Posterior cingulate gyrus (tissue), 11 donors: ENCODE measurements at regions not wholly inside any gene's neighbourhood (a gene's known extent, or its start where the extent isn't known, plus 50 kb on each side); places are given as distances from the start of the nearest gene placed in this dataset.
A peak's percentile ranks its signal among the peaks of the same experiment; 100 is the strongest.

Source experiments
- DNase-seq, 10 donors: peaks; one replicate each; pipeline versions ENCODE4 v3.0.0 to v3.0.0-alpha.2; 2020 to 2021; ENCODE audit warnings: mixed read lengths in 3 of 10
- intact Hi-C: fragments of 100-400 bp; cut with DNase I; formaldehyde crosslinking; loops from one replicate; pipeline ENCODE4 v1.15.1; 2023

DNA sequence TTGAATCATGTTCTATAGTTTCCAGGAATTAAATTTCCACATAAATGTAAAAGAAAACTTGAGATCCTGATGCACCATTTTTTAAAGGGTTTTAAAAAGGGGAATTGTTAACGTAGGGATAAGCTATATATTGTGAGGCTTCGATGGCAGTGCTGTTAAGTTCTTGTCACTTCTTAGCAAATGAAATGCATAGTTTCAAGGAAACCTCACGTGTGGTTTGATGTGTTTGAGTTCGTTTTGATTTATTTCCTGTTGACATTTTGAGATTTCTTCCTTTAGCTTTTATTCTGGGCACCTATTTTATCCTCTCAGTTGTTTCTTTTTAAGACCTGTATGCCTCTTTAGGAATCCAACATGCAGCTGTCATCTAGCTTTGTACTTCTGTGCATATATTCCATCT, 301.0 kb downstream of the DOCK8 start:
- no peak for DNase-seq
- intact Hi-C loops = no loop called here

DNA sequence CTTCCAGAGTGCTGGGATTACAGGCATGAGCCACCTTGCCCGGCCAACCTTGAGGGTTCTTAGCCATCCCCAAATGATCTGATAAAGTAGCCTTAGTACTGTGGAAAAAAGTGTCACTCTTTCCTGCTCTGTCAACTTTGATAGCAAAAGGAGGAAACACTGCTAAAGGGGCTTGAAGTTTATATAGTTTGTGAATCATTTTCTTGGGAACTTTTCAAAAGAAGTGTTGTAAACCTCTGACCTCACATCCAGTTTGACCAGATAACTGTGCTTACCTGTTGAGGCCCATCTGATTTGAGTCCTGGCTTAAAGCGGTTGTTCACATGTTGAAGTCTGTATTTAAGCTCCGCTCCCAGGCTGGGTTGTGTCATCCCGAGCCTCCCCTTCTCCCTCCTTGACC, 303.3 kb downstream of the DOCK8 start:
- DNase-seq = no peak
- intact Hi-C loops = no loop called here

DNA sequence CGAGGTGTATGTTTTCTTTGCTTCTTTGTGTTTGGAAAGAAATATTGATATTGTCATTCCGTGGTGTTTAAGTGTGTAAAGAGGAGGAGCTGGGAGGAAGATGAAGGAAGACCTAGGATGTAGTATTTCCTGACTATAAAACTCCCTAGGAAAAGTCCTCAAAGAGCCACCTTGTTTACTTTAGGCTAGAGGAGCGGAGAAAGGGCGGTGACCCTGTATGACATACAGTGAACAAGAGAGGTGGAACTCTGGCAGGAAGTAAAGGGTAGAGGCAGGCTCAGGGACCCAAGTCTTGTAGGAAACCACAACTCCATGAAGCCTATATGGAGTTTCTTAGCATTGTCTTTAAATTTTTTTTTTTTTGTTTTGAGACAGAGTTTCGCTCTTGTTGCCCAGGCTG, 303.9 kb downstream of the DOCK8 start:
- intact Hi-C loops = no loop called here
- DNase-seq = no peak

DNA sequence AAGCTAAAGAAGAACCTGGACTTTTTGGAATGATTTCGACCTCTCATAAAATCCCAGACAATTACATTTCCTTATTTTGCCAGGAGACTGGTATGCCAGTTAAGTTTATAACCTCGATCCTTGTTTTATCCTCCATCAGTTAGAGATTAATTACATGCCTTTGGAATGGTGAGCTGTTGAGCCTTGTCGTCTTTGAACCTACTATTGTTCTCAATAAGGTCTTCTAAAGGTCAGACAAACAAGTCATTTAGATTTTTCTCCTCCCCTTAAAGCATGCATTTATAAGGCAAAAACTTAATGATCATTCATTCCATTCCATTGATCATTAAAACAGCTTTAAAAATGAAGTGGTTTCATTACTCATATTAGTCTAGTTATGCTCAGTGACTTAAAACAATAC, 304.9 kb downstream of the DOCK8 start:
- DNase-seq = no peak
- intact Hi-C loops = no loop called here

DNA sequence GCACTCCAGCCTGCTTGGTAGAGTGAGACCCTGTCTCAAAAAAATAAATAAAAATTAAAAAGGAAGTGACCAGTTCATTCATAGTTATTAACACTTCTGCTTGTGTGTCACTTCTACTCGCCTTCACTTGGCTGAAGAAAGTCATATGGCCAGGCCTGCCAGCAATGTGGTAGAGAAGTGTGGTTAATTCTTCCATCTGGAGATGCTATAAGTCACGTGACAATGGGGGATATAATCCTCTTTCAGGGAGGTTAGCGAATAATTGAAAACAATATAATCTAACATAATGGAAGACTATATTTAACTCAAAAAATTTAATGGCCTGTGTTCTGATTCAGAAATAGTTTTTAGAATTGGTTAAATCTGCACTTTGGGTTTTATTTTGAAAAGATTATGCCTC, 305.6 kb downstream of the DOCK8 start:
- intact Hi-C loops = no loop called here
- no peak for DNase-seq

DNA sequence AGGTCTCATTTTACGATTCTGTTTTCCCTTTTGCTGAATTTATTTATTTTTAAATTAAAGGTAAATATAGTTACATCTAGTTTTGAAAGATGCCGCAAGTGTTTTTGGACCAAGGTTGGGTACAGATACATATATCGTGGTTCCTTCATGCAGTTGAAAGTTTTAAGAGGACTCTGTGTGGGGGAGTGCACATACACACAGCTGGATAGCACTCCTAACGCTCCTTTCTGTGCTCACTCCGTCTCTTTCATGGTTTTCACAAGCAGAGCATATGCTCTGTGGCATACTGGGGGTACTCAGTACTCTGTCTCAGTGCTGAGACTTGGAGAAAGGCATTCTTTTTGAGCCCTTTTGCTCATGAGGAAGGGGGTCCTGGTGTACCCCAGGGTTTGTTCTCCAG, 307.5 kb downstream of the DOCK8 start:
- intact Hi-C loops = no loop called here
- DNase-seq = no peak

DNA sequence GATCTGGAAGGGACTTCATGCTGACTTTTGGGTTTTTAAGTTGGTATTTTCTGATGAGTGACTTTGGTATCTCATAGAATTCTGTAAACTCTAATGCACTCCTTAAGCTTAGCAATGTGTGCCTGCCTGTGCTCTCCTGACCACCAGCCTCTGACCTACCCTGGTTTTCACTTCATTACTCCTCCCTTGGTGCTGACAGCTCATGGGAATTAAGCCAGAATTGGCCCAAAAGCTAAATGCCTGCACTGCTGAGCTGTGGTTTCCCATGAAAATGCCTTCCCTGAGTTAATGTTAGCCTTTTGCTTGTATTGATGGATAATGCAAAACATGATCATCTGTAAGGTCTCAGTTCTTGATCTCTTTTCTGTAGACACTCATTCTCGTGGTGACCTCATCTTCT, 308.0 kb downstream of the DOCK8 start:
- intact Hi-C loops = no loop called here
- DNase-seq = no peak

DNA sequence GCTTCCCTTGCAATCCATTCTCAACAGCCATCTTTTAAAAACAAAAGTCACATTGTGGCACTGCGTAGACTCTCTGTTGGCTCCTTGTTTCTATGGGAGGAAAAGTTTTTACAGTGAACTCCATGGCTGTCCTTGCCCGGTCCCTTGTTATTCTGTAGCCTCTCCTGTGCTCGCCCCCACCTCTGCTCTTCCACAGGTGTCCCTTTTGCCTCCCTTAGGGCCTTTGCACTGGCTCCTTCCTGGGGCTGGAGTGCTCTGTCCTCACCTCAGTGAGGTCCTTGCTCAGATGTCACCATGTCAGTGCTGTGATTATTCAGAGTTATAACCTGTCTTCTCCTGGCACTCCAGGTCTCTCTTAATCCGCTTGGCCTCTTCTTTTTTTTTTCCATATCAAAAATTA, 308.8 kb downstream of the DOCK8 start:
- intact Hi-C loops = no loop called here
- DNase-seq = no peak

DNA sequence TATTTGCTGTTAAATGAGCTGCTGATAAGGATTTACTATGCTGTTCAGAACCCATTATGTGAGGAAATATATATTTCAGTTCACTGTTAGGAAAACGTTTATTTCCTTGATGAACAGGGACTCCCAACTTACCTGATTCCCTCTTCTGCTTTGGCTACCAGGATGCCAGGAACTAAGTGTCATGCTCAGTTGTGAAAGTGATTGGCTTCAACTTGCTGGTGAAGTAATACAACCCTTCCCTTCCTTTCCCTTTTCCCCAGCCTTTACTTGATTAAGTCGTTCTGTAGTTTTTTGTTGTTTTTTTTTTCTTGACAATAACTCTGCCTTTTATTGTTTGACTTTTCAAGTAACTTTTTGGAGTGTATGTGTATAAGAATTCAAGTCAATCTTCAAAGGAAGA, 309.3 kb downstream of the DOCK8 start:
- DNase-seq = no peak
- intact Hi-C loops = no loop called here

DNA sequence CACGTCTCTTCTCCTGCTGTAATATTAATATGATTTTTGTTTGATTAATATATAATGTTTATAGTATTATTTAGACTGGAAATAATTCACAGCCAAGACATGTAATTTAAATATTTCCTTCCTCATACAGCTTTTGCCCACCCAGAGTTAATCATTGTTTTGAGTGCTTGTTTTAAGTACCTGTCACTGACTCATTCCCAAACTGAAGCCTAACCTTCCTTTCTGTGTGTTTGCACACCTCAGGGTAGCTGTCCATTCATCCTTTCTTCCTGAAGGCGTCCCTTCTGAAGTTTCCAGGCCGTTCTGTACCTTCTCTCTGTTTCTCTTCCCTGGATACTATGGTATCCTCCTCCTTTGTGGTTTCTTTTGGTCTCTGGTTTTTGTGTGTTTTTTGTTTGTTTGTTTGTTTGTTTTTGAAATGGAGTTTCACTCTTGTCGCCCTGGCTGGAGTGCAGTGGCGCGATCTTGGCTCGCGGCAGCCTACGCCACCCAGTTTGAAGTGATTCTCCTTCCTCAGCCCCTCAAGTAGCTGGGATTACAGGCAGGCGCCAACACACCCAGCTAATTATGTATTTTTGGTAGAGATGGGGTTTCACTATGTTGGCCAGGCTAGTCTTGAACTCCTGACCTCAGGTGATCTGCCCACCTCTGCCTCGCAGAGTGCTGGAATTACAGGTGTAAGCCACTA, 312.4 kb downstream of the DOCK8 start:
- no peak for DNase-seq
- intact Hi-C loops = no loop called here

DNA sequence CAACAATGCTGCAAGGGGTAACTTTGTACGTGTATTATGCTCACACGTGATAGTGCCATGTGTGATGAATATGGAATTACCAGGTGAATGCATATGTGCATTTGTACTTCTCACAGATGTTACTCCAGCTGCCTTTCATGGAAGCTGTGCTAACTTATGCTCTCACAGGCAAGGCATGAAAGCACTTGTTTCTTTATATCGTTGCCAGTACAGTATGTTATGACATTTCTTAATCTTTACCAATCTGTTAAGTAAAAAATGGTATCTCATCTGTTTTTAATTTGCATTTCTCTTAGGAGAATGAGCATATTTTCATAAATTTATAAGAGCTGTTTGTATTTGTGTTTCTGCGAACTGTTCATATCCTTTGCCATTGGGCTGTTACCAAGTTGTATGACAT, 311.8 kb upstream of the DMRT1 start:
- DNase-seq = no peak
- intact Hi-C loops = no loop called here

DNA sequence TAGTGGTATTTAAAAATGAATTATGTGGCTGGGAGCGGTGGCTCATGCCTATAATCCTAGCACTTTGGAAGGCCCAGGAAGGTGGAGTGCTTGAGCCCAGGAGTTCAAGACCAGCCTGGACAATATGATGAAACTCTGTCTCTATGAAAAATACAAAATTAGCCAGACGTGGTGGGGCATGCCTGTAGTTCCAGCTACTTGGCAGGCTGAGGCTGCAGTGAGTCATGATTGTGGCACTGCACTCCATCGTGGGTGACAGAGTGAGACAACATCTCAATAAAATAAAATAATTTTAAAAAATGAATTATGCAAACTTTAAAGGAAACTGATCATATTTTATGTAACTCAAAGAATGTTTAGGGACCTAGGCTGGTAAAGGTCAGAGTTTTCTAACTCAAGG, 310.8 kb upstream of the DMRT1 start:
- intact Hi-C loops = no loop called here
- DNase-seq = peak in 4 of 10 donors; percentile 20 to 82 (median 35)

DNA sequence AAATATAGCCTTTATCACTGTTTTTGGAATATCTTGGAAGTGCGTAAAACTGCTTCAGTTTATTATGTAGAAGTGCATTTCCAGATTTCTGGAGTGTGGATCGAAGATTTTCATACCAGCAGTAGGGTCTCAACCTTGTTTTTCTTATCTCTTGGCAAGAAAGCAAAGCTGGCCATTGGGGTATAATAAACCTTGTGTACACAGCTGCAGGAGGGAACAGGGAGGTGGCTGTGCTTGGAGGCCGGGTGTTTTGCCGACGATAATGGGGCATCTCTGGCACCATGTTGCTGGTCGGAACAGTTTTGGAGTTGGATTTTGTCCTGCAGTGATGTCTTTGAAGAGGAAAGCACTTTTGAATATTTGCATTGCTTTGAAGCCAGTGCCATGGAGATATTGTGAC, 308.8 kb upstream of the DMRT1 start:
- intact Hi-C loops = no loop called here
- no peak for DNase-seq

DNA sequence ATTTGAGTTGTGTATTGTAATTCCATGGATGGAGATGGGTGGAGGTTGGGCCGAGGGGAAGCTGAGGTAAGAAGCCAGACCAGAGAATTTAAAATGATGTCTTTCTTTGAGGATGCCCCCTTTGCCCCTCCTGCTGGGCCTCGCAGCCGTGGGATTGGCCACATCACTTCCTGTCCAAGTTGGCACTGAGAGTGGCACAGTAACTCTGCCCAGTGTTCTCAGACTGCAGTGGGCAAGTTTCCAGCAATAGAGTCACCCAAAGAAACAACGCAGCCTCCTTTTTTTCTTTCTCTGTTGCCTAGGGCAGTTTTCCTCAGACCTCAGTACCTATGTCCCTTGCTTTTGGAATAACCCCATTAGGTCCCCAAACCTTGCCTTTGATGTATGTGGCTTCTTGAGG, 306.6 kb upstream of the DMRT1 start:
- intact Hi-C loops = loop anchor here (2.0 kb wide), 1 partner anchor 30 kb away; the partner anchor contains the start of gene KANK1
- DNase-seq = peak; percentile 48 to 95 (median 73)

DNA sequence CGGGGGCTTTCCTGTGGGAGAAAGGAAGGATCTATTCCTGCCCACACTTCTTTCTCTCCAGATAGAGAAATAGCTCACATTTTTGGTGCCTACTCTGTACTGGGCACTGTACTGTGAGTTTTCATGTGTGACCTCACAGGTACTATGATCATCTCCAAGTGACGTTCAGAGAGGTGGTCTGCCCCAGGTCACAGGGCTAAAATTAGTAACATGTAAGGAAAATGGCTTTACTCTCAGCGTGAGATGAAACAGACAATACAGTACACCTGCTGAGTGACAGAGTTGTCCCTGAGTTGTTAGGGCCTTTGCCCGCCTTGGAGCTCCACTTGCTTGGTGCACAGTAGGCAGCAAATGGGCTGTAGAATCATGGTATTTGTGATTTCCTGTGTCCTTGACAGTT, 306.1 kb upstream of the DMRT1 start:
- DNase-seq = no peak
- intact Hi-C loops = loop anchor here (2.0 kb wide), 1 partner anchor 31 kb away; the partner anchor contains the start of gene KANK1

DNA sequence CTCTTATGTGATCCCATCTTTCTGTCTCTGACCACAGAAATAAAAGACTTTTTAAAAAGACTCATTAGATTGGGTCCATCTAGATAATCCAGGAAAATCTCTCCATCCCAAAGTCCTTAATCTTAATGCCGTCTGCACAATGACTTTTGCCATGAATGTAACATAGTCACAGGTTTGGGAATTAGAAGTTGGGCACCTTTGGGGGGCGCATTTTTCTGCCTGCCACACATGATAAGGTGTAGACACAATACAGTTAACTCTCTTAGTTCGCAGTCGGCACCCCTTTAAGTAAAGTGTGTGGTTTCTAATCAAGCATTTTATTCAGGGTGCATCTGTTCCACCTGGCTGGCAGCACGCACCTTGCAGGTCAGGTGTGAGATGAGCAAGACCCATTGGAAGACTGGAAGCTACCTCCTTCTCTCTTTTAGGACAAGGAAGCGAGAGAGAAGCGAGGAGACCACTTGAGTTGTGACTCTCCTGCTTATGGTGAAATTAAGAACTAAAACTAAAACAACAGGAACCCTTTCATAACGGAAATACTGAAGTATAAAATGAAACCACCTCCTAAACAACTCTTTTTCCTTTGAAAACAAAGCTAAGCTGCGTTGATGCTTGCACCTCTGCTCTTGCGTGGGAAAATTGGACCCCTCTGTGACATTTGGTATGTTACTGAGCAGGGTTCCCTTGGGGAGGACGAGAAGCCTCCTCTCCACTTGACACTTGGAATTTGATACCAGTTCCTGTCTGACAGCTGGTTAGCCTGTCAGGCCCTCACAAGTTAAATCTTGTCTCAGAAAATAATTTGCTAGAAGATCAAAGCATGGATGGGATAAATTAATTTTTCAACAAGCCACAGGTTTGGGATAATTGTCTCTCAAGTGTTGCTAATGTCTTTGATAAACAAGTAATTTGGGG, 304.6 kb upstream of the DMRT1 start:
- intact Hi-C loops = no loop called here
- no peak for DNase-seq

DNA sequence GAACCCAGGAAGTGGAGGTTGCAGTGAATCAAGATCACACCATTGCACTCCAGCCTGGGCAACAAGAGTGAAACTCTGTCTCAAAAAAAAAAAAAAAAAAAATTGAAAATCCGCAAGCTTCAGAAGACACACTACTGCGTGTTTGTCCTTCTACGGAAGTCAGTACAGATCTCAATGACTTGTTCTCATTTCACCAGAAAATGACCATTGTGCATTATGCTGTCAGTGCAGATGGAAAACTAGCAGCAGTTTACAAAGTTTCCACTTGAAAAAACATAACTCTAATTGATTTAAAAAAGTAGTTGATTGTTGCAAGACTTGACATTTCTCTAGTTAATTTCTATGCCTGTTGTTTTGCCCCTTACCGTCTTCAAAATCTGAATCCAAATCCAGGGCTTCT, 298.0 kb upstream of the DMRT1 start:
- intact Hi-C loops = loop anchor here (10.0 kb wide), 1 partner anchor 159 kb away; no protein-coding TSS in a partner anchor
- no peak for DNase-seq

DNA sequence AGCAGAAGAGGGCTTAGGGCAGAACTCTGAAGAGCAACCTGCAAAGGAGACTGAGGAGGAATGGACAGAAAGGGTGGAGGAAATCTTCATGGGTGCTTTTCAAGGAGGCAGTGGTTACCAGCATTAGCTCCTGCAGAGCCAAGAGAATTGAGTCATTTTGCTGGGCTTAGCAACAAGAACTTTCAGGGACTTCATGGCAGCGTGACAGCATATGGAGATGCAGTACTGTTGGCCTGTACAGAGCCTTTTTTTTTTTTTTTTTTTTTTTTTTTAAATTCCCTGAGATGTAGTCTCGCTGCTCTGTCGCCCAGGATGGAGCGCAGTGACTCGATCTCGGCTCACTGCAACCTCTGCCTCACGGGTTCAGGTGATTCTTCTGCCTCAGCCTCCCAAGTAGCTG, 296.0 kb upstream of the DMRT1 start:
- DNase-seq = peak in 2 of 10 donors; percentile 27 to 30
- intact Hi-C loops = loop anchor here (5.0 to 10.0 kb wide), 2 partner anchors 38 to 161 kb away; no protein-coding TSS in a partner anchor

DNA sequence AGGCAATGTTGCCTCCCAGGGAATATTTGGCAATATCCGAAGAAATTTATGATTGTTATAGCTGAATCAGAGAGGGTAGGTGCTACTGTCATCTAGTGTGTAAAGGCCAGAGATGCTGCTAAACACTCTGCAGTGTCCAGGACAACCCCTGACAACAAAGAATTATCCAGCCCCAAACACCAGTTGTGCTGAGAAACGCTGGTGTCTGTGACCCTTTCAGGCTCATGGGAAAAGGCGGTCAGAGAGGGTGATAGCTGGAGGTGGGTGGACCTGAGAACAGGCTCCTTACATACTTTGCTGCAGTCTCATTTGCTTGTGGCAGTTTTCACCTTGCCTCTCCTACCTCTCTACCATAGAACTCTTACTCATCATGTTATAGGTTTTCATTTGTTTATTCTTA, 295.3 kb upstream of the DMRT1 start:
- intact Hi-C loops = loop anchor here (5.0 to 10.0 kb wide), 2 partner anchors 39 to 161 kb away; no protein-coding TSS in a partner anchor

DNA sequence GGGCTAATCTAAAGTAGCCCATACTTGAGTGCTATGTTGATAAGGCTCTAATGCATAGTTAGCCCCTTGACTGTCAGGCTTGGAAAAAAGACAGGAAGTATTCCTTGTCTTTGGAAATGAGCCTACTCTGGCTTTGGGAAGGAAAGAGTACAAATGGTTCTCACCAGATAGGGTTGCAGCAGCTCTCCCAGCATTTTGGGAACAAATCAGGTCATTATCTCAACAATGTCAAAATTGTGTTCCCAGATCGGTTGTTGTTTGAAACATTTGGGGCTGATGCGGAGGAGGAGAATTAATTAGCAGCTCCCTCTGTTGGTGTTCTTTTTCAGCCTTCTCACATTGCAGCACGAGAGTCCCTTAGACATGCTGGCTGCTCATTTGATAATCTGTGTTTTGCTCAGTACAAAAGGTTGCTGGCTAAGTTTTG, 294.7 kb upstream of the DMRT1 start:
- peak in 2 of 10 donors; percentile 9 to 41 for DNase-seq
- intact Hi-C loops = loop anchor here (5.0 to 10.0 kb wide), 2 partner anchors 40 to 162 kb away; no protein-coding TSS in a partner anchor

More for the DNA sequence above, 295.3 kb upstream of the DMRT1 start:
- no peak for DNase-seq

DNA sequence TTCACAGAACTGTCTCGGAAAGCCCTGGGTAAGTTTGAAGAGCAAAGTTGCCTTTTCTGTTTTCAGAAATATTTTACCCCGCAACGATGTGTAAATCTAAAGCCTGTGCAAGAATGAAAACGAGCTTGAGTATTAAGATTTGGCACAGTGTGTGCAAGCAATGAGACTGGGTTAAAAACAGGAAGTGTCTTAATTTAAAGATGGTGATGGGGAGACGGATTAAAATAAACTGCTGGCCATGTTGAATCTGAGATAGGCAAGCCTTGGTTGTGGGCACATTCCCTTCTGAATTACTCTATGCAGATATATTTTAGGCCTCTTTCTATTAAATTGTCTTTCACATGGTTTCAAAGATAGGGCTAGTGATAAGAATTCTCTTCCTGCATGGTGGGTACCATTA, 294.2 kb upstream of the DMRT1 start:
- no peak for DNase-seq
- intact Hi-C loops = loop anchor here (5.0 to 10.0 kb wide), 2 partner anchors 40 to 163 kb away; no protein-coding TSS in a partner anchor
